Adrenal gland (tissue), 5 donors: ENCODE measurements at regions not wholly inside any gene's neighbourhood (a gene's known extent, or its start where the extent isn't known, plus 50 kb on each side); places are given as distances from the start of the nearest gene placed in this dataset.

Experiments used
- CTCF ChIP-seq, 6 experiments: fragments of 450-650 bp in 4 of 6; fragments of 200-600 bp in 2 of 6; sonication (generic) in 1 of 6; IDR thresholded peaks; 1 replicate in 5 of 6; 2 replicates in 1 of 6; pipeline versions ENCODE4 v1.5.1 to v1.8.0; 2016 to 2021; ENCODE audit warnings: antibody characterized with exemption in 6 of 6, mild to moderate bottlenecking in 2 of 6, moderate library complexity in 1 of 6
- POLR2A ChIP-seq, 2 donors: fragments of 450-650 bp; IDR thresholded peaks; one replicate each; pipeline ENCODE4 v1.6.1; 2017; ENCODE audit warnings: antibody characterized with exemption in 2 of 2, mild to moderate bottlenecking in 2 of 2, moderate library complexity in 1 of 2
- donor health status: DM: no; HTN: no; CAD: no.

GRCh38 chr18:78699499-78699898, 280.1 kb upstream of the SALL3 start:
- TF ChIP-seq CTCF (IDR thresholded peaks at IDR 0.05) (no peak), POLR2A (IDR thresholded peaks at IDR 0.05) (no peak)
